ENCODE measurements at regions not wholly inside any gene's neighbourhood (a gene's known extent, or its start where the extent isn't known, plus 50 kb on each side); places are given as distances from the start of the nearest gene placed in this dataset.

GRCh38 chr3:15952543-15953175 is 154.9 kb upstream of the ANKRD28 start:
- DNase-seq (ENCODE audit: low read depth): no peak

GRCh38 chr3:15953841-15954240 is 156.1 kb upstream of the ANKRD28 start:
- DNase-seq (ENCODE audit: low read depth): no peak

DNA sequence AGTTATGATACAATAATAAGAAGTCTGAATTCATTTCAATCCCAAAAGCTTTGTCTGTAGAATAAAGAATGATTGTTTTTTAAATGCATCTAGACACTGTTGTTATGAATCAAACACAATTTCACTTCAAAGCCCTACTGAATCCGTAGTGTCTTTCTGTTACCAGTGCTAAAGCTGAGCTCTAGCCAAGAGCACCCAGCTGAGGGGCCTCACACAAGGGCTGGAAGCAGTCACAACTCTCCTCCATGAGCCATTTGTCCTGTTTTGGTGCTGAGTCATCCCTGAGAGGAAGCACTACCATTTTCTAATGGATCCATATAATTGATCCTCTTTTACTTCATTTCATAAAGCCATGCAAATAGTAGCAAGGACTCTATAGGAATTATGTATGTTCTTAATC is 158.2 kb upstream of the ANKRD28 start:
- DNase-seq (ENCODE audit: low read depth): no peak

DNA sequence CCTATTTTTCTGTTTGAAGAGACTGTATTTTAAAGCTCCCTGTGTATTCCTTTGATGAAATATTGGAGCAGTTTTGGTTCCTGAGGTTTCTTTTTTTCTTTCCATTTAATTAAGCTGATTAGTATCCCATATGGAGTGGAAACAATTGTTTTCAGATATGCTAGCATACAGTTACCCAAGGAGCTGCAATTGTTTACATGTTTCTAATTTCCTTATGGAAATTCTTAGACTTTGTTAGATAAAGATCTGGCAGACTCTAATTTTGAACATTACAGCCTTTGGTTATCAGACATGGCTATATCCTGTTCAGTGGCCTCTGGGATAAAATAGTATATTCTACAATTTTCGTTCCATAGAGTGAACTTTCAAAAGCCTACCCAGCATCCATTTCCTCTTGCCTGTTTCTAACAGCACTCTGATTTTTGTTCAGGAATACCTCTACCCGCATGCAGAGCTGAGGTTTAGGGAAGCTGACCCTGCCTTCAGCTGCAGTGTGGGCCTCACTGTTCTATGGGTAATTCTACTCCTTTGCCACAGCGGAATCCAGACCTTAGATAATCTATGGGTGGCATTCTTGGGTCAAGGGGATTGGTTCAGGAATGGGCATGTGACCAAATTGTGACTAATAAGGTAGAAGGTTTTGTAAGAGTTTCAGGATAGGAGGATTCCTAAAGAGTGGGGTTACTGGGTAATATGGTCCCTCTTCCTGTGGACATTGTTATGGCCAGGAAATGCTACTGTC is 161.1 kb upstream of the ANKRD28 start:
- no peak for DNase-seq (ENCODE audit: low read depth)

DNA sequence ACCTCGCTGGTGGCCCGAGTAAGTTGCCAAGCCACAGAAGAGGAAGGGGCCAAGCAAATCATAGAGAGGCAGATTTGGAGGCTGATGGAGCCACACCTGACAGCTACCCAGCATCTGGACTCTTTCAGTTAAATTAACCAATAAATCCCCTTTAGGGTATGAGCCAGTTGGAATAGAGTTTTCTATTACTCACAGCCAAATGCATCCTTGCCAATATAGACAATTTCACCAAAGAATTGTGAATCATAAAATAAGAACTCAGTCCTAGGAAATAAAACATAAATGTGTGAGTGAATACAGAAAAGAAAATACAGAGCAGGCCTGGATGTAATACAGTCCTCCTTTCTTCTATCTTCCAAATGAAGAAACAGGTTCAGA is 161.6 kb upstream of the ANKRD28 start:
- no peak for DNase-seq (ENCODE audit: low read depth)

- no peak for DNase-seq (ENCODE audit: low read depth)
Measured at GRCh38 chr3:15964605-15965442, 167.0 kb upstream of the ANKRD28 start.

- DNase-seq (ENCODE audit: low read depth): no peak
Measured at GRCh38 chr3:15967577-15967976, 169.8 kb upstream of the ANKRD28 start.

GRCh38 chr3:15969874-15970640 is 172.3 kb upstream of the ANKRD28 start:
- no peak for DNase-seq (ENCODE audit: low read depth)

GRCh38 chr3:15973414-15973813 is 175.6 kb upstream of the ANKRD28 start:
- no peak for DNase-seq (ENCODE audit: low read depth)

DNA sequence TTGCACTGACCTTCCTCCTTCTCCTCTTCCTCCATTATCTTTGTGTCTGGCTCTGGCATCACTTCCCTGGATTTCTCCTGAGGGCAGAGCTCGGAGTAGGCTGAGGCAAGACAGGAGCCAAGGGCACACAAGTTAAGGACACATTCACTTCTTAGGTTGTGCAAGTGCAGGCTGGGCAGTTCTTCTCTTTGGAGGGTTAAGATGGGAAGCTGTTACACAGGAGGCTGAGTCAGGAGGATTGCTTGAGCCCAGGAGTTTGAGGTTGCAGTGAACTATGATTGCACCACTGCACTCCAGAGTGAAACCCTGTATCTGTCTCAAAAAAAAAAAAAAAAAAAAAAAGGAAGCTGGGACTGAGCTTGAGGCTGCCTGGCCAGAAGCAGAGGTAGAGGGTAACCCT is 176.2 kb upstream of the ANKRD28 start:
- no peak for DNase-seq (ENCODE audit: low read depth)

DNA sequence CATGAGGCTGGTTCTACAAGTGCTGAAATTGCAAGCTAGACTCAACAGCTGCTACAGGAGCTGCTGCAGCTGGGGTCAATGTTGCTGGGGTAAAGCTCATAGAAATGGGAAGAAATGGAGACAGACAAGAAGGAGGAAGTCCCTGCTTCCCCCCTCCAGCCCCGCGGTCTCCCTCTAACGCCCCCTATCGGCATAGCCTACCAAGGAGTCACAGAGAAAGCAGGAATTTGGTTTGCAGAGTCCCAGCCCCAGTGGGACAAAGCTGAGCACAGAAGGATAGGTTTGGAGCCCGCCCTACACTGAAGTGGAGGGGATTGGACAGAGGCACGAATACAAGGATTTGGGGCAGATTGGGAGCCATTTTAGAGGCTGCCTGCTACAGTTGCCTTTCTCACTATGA is 176.9 kb upstream of the ANKRD28 start:
- DNase-seq (ENCODE audit: low read depth): no peak

- no peak for DNase-seq (ENCODE audit: low read depth)
Measured at GRCh38 chr3:15976524-15976923, 178.7 kb upstream of the ANKRD28 start.

GRCh38 chr3:15977090-15977489 is 179.3 kb upstream of the ANKRD28 start:
- no peak for DNase-seq (ENCODE audit: low read depth)

GRCh38 chr3:15977598-15978232 is 179.9 kb upstream of the ANKRD28 start:
- no peak for DNase-seq (ENCODE audit: low read depth)

- no peak for DNase-seq (ENCODE audit: low read depth)
Measured at GRCh38 chr3:15978801-15979200, 181.0 kb upstream of the ANKRD28 start.

DNA sequence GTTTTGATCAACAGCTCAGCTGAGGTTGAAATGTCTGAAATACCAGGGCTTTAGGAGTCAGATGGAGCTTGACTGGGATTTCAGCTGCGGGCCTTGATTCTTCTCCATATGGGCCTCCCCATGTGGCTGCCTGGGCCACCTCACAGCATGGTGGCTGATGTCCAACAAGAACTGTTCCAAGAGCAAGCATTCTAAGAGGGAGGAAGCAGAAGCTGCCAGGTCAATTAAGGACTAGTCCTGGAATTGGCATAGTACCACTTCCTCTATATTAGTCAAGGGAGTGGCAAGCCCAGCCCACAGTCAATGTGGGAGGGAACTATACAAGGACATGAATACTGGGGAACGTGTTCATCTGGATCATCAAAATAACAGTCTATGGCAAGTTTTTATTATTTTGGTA is 181.7 kb upstream of the ANKRD28 start:
- no peak for DNase-seq (ENCODE audit: low read depth)

DNA sequence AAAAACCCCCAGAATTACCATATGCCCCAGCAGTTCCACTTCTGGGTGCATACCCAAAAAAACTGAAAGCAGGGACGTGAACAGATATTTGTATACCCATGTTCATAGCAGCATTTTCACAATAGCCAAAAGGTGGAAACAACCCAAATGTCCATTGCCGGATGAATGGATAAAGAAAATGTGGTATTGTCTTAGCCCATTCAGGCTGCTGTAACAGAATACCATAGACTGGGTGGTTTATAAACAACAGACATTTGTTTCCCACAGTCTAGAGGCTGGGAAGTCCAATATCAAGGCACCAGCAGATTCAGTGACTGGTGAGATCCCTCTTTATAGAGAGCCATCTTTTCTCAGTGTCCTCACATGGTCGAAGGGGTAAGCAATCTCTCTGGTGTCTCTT is 182.1 kb upstream of the ANKRD28 start:
- no peak for DNase-seq (ENCODE audit: low read depth)

- DNase-seq (ENCODE audit: low read depth): no peak
Measured at GRCh38 chr3:15982243-15982642, 184.5 kb upstream of the ANKRD28 start.

DNA sequence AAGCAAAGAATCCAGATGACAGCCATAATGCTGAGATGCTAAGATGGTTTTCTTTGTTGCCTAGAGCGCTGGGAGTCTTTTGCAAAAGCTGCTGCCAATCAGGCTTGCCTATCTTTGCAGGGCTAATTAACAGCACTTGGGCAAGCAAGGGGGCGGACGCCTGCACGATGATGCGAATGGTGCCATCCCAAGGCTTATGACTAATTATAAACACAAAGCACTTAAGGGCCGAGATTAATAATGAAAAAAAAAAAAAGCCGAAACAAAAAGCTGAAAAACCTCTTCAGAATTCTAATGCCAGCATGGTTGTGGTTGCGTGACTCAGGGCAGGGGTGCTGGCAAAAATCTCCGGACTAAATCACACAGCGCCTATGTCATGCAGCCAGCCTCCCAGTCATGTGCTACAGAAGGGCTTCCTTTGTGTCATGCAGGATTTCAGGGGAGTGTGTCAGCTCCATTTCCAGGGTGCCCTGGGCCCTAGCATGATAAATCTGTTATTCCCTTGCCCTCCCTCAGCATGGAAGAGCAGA is 185.0 kb upstream of the ANKRD28 start:
- no peak for DNase-seq (ENCODE audit: low read depth)

GRCh38 chr3:15983232-15983631 is 185.5 kb upstream of the ANKRD28 start:
- DNase-seq (ENCODE audit: low read depth): no peak

- DNase-seq (ENCODE audit: low read depth): no peak
Measured at GRCh38 chr3:15983693-15984092, 185.9 kb upstream of the ANKRD28 start.

DNA sequence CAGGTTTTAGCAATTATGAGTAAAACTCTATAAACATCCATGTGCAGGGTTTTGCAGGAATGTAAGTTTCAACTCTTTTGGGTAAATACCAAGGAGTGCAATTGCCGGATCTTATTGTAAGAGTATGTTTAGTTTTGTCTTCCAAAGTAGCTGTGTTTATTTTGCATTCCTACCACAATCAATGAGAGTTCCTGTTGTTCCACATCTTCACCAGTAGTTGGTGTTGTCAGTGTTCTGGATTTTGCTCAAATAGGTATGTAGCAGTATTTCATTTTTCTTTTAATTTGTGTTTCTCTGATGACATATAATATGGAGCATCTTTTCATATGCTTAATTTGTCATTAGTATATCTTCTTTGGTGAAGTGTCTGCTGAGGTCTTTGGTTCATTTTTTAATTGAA is 185.1 kb upstream of the GALNT15 start:
- no peak for DNase-seq (ENCODE audit: low read depth)

All from stimulated activated CD8-positive, alpha-beta memory T cell treated with anti-CD3 and anti-CD28 coated beads, Interleukin-12 subunit alpha, Interleukin-12 subunit beta, amount 100 ng/mL, for 4 hours (primary cell).